A549 (cell line): ENCODE measurements at regions not wholly inside any gene's neighbourhood (a gene's known extent, or its start where the extent isn't known, plus 50 kb on each side); places are given as distances from the start of the nearest gene placed in this dataset.

ENCODE experiments used
- CHD2 ChIP-seq: fragments of 150-350 bp; IDR thresholded peaks from 2 replicates; pipeline ENCODE4 v1.6.1; 2014; ENCODE audit warnings: low read length; ENCODE audit not compliant: partially characterized antibody
- EHF ChIP-seq: fragments of 250-450 bp; sonication (Bioruptor Pico); IDR thresholded peaks from 2 replicates; pipeline ENCODE4 v1.5.0; 2020; ENCODE audit warnings: mild to moderate bottlenecking
- KDM1A ChIP-seq: fragments of 200-600 bp; sonication (generic); IDR thresholded peaks from 2 replicates; pipeline ENCODE4 v1.6.1; 2016; ENCODE audit warnings: low read depth, mild to moderate bottlenecking
- NFE2L2 ChIP-seq: fragments of 150-350 bp; conservative IDR thresholded peaks from 2 replicates; pipeline ENCODE4 v1.6.1; 2014; ENCODE audit warnings: low read length
- POLR2A ChIP-seq: IDR thresholded peaks from 2 replicates; pipeline ENCODE4 v1.6.1; 2012; ENCODE audit warnings: mild to moderate bottlenecking, low read length
- RAD21 ChIP-seq, 2 experiments: fragments of >200 bp in 1 of 2; sonication (Bioruptor Twin) in 1 of 2; formaldehyde crosslinking in 1 of 2; IDR thresholded peaks in 1 of 2; conservative IDR thresholded peaks in 1 of 2; 2 replicates in 1 of 2; 3 replicates in 1 of 2; pipeline ENCODE4 v1.6.1; 2012 to 2018; ENCODE audit warnings: inconsistent platforms in 1 of 2
- RARB ChIP-seq: fragments of 250-450 bp; sonication (Bioruptor Pico); IDR thresholded peaks from 2 replicates; pipeline ENCODE4 v1.8.0; 2021; ENCODE audit warnings: mild to moderate bottlenecking, moderate library complexity
- TF ChIP-seq, protein P1 (sequence below): fragments of 250-450 bp; sonication (Bioruptor Pico); IDR thresholded peaks from 2 replicates; pipeline ENCODE4 v1.5.0; 2021; ENCODE audit warnings: mild to moderate bottlenecking, moderate library complexity, borderline replicate concordance
- TF ChIP-seq, protein P2 (sequence below): fragments of >200 bp; sonication (Bioruptor Twin); formaldehyde crosslinking; IDR thresholded peaks from 3 replicates; pipeline ENCODE4 v1.5.1; 2016
- TF ChIP-seq, protein P3 (sequence below): fragments of >200 bp; sonication (Bioruptor Twin); formaldehyde crosslinking; IDR thresholded peaks from 3 replicates; pipeline ENCODE4 v1.6.1; 2016
- TF ChIP-seq, protein P4 (sequence below): fragments of 200-600 bp; sonication (generic); IDR thresholded peaks from 2 replicates; pipeline ENCODE4 v1.6.1; 2016; ENCODE audit warnings: antibody characterized with exemption, mild to moderate bottlenecking, moderate library complexity

DNA sequence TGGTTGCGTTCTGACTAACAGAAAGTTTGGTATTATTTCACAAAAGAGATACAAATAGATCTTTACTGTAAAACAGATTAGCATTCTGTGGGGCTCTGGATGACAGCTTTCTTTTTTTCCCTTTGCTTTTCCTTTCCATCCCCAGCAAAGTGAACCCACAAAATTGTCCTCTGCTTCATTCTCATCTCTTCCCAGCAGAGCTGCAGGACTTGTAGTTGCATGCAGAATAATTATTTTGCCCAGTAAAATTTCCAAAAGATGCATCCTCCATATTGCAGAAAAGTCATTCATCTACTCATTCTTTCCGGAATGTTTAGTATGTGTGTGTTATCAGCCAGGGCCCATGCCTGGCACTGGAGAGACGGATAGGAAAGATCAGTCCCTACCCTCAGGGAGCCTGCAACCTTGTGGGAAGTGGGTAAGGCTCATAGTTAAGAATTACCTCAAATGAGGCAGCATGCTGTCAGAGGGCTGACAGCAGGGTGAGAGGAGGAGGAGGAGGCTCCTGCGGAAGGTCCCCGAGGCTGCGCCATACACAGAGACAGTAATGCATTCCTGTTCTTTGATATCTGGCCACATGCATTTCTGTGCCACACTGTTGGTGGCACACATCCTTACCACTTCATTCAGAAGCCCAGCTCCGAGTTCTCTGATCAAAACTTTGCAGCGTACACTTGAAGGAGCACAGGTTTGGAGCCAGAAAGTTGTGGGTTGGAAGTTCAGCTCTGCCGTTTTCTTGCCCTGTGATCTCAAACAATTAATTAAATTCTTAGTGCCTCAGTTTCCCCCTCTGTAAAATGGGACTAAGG, 225.4 kb downstream of the MYCN start:
- no peak for TF ChIP-seq POLR2A
- TF ChIP-seq RAD21 (conservative IDR thresholded peaks at IDR 0.05 in 1 of 2, IDR thresholded peaks at IDR 0.05 in 1 of 2), result no peak
- TF ChIP-seq RARB, result no peak
- TF ChIP-seq, protein P1, sequence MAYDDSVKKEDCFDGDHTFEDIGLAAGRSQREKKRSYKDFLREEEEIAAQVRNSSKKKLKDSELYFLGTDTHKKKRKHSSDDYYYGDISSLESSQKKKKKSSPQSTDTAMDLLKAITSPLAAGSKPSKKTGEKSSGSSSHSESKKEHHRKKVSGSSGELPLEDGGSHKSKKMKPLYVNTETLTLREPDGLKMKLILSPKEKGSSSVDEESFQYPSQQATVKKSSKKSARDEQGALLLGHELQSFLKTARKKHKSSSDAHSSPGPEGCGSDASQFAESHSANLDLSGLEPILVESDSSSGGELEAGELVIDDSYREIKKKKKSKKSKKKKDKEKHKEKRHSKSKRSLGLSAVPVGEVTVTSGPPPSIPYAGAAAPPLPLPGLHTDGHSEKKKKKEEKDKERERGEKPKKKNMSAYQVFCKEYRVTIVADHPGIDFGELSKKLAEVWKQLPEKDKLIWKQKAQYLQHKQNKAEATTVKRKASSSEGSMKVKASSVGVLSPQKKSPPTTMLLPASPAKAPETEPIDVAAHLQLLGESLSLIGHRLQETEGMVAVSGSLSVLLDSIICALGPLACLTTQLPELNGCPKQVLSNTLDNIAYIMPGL (CRISPR knock-in tag), result no peak
- no peak for TF ChIP-seq CHD2
- TF ChIP-seq, protein P2, sequence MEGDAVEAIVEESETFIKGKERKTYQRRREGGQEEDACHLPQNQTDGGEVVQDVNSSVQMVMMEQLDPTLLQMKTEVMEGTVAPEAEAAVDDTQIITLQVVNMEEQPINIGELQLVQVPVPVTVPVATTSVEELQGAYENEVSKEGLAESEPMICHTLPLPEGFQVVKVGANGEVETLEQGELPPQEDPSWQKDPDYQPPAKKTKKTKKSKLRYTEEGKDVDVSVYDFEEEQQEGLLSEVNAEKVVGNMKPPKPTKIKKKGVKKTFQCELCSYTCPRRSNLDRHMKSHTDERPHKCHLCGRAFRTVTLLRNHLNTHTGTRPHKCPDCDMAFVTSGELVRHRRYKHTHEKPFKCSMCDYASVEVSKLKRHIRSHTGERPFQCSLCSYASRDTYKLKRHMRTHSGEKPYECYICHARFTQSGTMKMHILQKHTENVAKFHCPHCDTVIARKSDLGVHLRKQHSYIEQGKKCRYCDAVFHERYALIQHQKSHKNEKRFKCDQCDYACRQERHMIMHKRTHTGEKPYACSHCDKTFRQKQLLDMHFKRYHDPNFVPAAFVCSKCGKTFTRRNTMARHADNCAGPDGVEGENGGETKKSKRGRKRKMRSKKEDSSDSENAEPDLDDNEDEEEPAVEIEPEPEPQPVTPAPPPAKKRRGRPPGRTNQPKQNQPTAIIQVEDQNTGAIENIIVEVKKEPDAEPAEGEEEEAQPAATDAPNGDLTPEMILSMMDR, result no peak
- TF ChIP-seq KDM1A, result no peak
- no peak for TF ChIP-seq NFE2L2
- no peak for TF ChIP-seq EHF
- TF ChIP-seq, protein P3, sequence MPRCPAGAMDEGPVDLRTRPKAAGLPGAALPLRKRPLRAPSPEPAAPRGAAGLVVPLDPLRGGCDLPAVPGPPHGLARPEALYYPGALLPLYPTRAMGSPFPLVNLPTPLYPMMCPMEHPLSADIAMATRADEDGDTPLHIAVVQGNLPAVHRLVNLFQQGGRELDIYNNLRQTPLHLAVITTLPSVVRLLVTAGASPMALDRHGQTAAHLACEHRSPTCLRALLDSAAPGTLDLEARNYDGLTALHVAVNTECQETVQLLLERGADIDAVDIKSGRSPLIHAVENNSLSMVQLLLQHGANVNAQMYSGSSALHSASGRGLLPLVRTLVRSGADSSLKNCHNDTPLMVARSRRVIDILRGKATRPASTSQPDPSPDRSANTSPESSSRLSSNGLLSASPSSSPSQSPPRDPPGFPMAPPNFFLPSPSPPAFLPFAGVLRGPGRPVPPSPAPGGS, result no peak
- TF ChIP-seq, protein P4, sequence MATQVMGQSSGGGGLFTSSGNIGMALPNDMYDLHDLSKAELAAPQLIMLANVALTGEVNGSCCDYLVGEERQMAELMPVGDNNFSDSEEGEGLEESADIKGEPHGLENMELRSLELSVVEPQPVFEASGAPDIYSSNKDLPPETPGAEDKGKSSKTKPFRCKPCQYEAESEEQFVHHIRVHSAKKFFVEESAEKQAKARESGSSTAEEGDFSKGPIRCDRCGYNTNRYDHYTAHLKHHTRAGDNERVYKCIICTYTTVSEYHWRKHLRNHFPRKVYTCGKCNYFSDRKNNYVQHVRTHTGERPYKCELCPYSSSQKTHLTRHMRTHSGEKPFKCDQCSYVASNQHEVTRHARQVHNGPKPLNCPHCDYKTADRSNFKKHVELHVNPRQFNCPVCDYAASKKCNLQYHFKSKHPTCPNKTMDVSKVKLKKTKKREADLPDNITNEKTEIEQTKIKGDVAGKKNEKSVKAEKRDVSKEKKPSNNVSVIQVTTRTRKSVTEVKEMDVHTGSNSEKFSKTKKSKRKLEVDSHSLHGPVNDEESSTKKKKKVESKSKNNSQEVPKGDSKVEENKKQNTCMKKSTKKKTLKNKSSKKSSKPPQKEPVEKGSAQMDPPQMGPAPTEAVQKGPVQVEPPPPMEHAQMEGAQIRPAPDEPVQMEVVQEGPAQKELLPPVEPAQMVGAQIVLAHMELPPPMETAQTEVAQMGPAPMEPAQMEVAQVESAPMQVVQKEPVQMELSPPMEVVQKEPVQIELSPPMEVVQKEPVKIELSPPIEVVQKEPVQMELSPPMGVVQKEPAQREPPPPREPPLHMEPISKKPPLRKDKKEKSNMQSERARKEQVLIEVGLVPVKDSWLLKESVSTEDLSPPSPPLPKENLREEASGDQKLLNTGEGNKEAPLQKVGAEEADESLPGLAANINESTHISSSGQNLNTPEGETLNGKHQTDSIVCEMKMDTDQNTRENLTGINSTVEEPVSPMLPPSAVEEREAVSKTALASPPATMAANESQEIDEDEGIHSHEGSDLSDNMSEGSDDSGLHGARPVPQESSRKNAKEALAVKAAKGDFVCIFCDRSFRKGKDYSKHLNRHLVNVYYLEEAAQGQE, result no peak
